ENCODE measurements at regions not wholly inside any gene's neighbourhood (a gene's known extent, or its start where the extent isn't known, plus 50 kb on each side); places are given as distances from the start of the nearest gene placed in this dataset.

GRCh38 chr2:236317938-236318396 lies 53.8 kb upstream of the ASB18 start:
- no peak for DNase-seq

- no peak for DNase-seq
These were observed 54.2 kb upstream of the ASB18 start for GRCh38 chr2:236318401-236318800.

- DNase-seq = no peak
These were observed 54.8 kb upstream of the ASB18 start for GRCh38 chr2:236319036-236319435.

GRCh38 chr2:236321415-236321814 lies 57.2 kb upstream of the ASB18 start:
- no peak for DNase-seq

GRCh38 chr2:236333417-236334121 lies 69.4 kb upstream of the ASB18 start:
- DNase-seq = no peak

- no peak for DNase-seq
These were observed 70.1 kb upstream of the ASB18 start for GRCh38 chr2:236334122-236334876.

GRCh38 chr2:236335696-236336574 lies 71.7 kb upstream of the ASB18 start:
- no peak for DNase-seq

GRCh38 chr2:236336575-236337464 lies 72.6 kb upstream of the ASB18 start:
- DNase-seq = no peak

- no peak for DNase-seq
These were observed 73.5 kb upstream of the ASB18 start for GRCh38 chr2:236337465-236338325.

GRCh38 chr2:236338495-236339184 lies 74.4 kb upstream of the ASB18 start:
- no peak for DNase-seq

- no peak for DNase-seq
These were observed 76.0 kb upstream of the ASB18 start for GRCh38 chr2:236340251-236340650.

GRCh38 chr2:236341067-236341466 lies 76.9 kb upstream of the ASB18 start:
- no peak for DNase-seq

- no peak for DNase-seq
These were observed 77.5 kb upstream of the ASB18 start for GRCh38 chr2:236341721-236342120.

- no peak for DNase-seq
These were observed 78.3 kb upstream of the ASB18 start for GRCh38 chr2:236342507-236342906.

- DNase-seq = no peak
These were observed 78.7 kb upstream of the ASB18 start for GRCh38 chr2:236342951-236343350.

GRCh38 chr2:236343400-236344161 lies 79.4 kb upstream of the ASB18 start:
- DNase-seq = peak; percentile 62

- DNase-seq = no peak
These were observed 80.2 kb upstream of the ASB18 start for GRCh38 chr2:236344446-236344845.

GRCh38 chr2:236345081-236345714 lies 81.0 kb upstream of the ASB18 start:
- DNase-seq = no peak

GRCh38 chr2:236346366-236346765 lies 82.2 kb upstream of the ASB18 start:
- DNase-seq = no peak
